GM23338 (cell line): ENCODE measurements at regions not wholly inside any gene's neighbourhood (a gene's known extent, or its start where the extent isn't known, plus 50 kb on each side); places are given as distances from the start of the nearest gene placed in this dataset.
A peak's percentile ranks its signal among the peaks of the same experiment; 100 is the strongest.

Experiments used
- ATAC-seq: fragments of 200-7000 bp; cut with Tn5 transposase; 3 replicates; pipeline ENCODE4 v1.9.1; 2020
- DNase-seq: peaks from one replicate; pipeline ENCODE4 v3.0.0-alpha.2; 2015; ENCODE audit warnings: low spot score
- H2AFZ ChIP-seq: fragments of 200-600 bp; sonication (generic); 2 replicates; pipeline ENCODE4 v1.8.0; 2016; ENCODE audit warnings: antibody characterized with exemption, mild to moderate bottlenecking, moderate library complexity
- H3F3A ChIP-seq: fragments of 200-600 bp; sonication (generic); replicated peaks from 2 replicates; pipeline ENCODE4 v1.8.0; 2017; ENCODE audit warnings: antibody characterized with exemption, mixed run types, low read depth
- H3K27ac ChIP-seq: fragments of 200-600 bp; sonication (generic); 2 replicates; pipeline ENCODE4 v1.6.1; 2016; ENCODE audit warnings: low read depth
- H3K27me3 ChIP-seq: fragments of 200-600 bp; sonication (generic); 2 replicates; pipeline ENCODE4 v1.8.0; 2016; ENCODE audit warnings: mild to moderate bottlenecking, mixed run types, moderate library complexity; ENCODE audit not compliant: insufficient read depth
- H3K36me3 ChIP-seq: fragments of 200-600 bp; sonication (generic); 2 replicates; pipeline ENCODE4 v1.8.0; 2016; ENCODE audit warnings: mild to moderate bottlenecking; ENCODE audit not compliant: insufficient read depth
- H3K4me1 ChIP-seq: fragments of 200-600 bp; sonication (generic); 2 replicates; pipeline ENCODE4 v1.8.0; 2016; ENCODE audit warnings: mild to moderate bottlenecking, moderate library complexity; ENCODE audit not compliant: insufficient read depth
- H3K4me2 ChIP-seq: fragments of 200-600 bp; sonication (generic); 2 replicates; pipeline ENCODE4 v1.7.1; 2017; ENCODE audit warnings: mixed run types
- H3K4me3 ChIP-seq: fragments of 200-600 bp; sonication (generic); 2 replicates; pipeline ENCODE4 v1.6.1; 2016; ENCODE audit warnings: mixed run types
- H3K79me2 ChIP-seq: fragments of 200-600 bp; sonication (generic); replicated peaks from 2 replicates; pipeline ENCODE4 v1.8.0; 2017; ENCODE audit warnings: mild to moderate bottlenecking; ENCODE audit not compliant: insufficient read depth
- H3K9me2 ChIP-seq: fragments of 200-600 bp; sonication (generic); 2 replicates; pipeline ENCODE4 v1.8.0; 2017; ENCODE audit not compliant: insufficient read depth
- H4K20me1 ChIP-seq: fragments of 200-600 bp; sonication (generic); replicated peaks from 2 replicates; pipeline ENCODE4 v1.8.0; 2017; ENCODE audit warnings: mild to moderate bottlenecking; ENCODE audit not compliant: insufficient read depth
- H3K27ac Mint-ChIP-seq: 2 replicates; pipeline ENCODE4 v1.8.0; 2020; ENCODE audit warnings: inconsistent platforms, mild to moderate bottlenecking, moderate library complexity, mixed read lengths
- H3K27me3 Mint-ChIP-seq: 3 replicates; pipeline ENCODE4 v1.8.0; 2022; ENCODE audit warnings: low read depth, mild to moderate bottlenecking, moderate library complexity, mixed read lengths, inconsistent platforms; ENCODE audit not compliant: insufficient read depth, poor library complexity
- H3K36me3 Mint-ChIP-seq: 3 replicates; pipeline ENCODE4 v1.8.0; 2021; ENCODE audit warnings: low read depth, mild to moderate bottlenecking, inconsistent platforms, moderate library complexity, mixed read lengths
- H3K4me1 Mint-ChIP-seq: 3 replicates; pipeline ENCODE4 v1.8.0; 2020; ENCODE audit warnings: mild to moderate bottlenecking, inconsistent platforms, mixed read lengths
- H3K4me3 Mint-ChIP-seq: 3 replicates; pipeline ENCODE4 v1.8.0; 2021; ENCODE audit warnings: moderate library complexity, mild to moderate bottlenecking, inconsistent platforms, mixed read lengths
- H3K9me3 Mint-ChIP-seq: 3 replicates; pipeline ENCODE4 v1.8.0; 2020; ENCODE audit warnings: moderate library complexity, mild to moderate bottlenecking, inconsistent platforms, mixed read lengths
- CTCF ChIP-seq, 2 experiments: fragments of 200-600 bp in 1 of 2; sonication (generic) in 1 of 2; conservative IDR thresholded peaks; 2 replicates each; pipeline versions ENCODE4 v1.5.1 to v1.6.1; 2016 to 2017; ENCODE audit warnings: antibody characterized with exemption in 2 of 2, low read depth in 2 of 2, mild to moderate bottlenecking in 2 of 2, moderate library complexity in 1 of 2
- EZH2 ChIP-seq: fragments of 200-600 bp; sonication (generic); IDR thresholded peaks from one replicate; pipeline ENCODE4 v1.8.0; 2017; ENCODE audit warnings: antibody characterized with exemption, mild to moderate bottlenecking, low read depth; ENCODE audit not compliant: unreplicated experiment
- EZH2phosphoT487 ChIP-seq: fragments of 200-600 bp; sonication (generic); IDR thresholded peaks from one replicate; pipeline ENCODE4 v1.8.1; 2018; ENCODE audit warnings: antibody characterized with exemption; ENCODE audit not compliant: unreplicated experiment
- ZNF114 ChIP-seq: fragments of 250-450 bp; sonication (Bioruptor Pico); IDR thresholded peaks from 2 replicates; pipeline ENCODE4 v1.5.0; 2020; ENCODE audit warnings: mild to moderate bottlenecking, moderate library complexity
- ZNF462 ChIP-seq: fragments of 250-450 bp; sonication (Bioruptor Pico); IDR thresholded peaks from 2 replicates; pipeline ENCODE4 v1.5.0; 2020; ENCODE audit warnings: mild to moderate bottlenecking, moderate library complexity

GRCh38 chr14:89486961-89487360, 69.9 kb upstream of the FOXN3 start:
- no peak for DNase-seq
- peak overlapping the region; percentile 20; the same call in 1 of the 2 replicates for H3K27ac ChIP-seq
- Mint-ChIP-seq H3K27ac (no peak overlapping the region), H3K36me3 (peaks cover 20% of the 10 kb centered on the region), H3K4me1 (peaks cover 48% of the 10 kb centered on the region), H3K9me3 (no peaks in the 10 kb centered on the region), H3K4me3 (no peak overlapping the region), H3K27me3 (peaks cover 12% of the 10 kb centered on the region)
- H3K4me3 ChIP-seq, result no peak overlapping the region
- H2AFZ ChIP-seq, result no peak overlapping the region
- peaks cover 29% of the 10 kb centered on the region for H3K4me1 ChIP-seq
- 0 out of 2 replicates have a peak, but pooled peaks cover 2% of the 10 kb centered on the region for H3K9me2 ChIP-seq
- H3K4me2 ChIP-seq, result no peak overlapping the region
- H3K79me2 ChIP-seq, result peaks cover 77% of the 10 kb centered on the region
- no peaks in the 10 kb centered on the region for H3K36me3 ChIP-seq
- H3K27me3 ChIP-seq, result no peaks in the 10 kb centered on the region
- TF ChIP-seq CTCF (conservative IDR thresholded peaks at IDR 0.05; ENCODE audit: low read depth in 2 of 2) (no peak), EZH2phosphoT487 (no peak), ZNF114 (CRISPR knock-in tag) (no peak), EZH2 (no peak), ZNF462 (no peak)
- no peak for ATAC-seq
- H3F3A ChIP-seq, result peaks cover 4% of the 10 kb centered on the region; the same call in 1 of the 2 replicates
- H4K20me1 ChIP-seq, result no peaks in the 10 kb centered on the region
